ENCODE measurements at regions not wholly inside any gene's neighbourhood (a gene's known extent, or its start where the extent isn't known, plus 50 kb on each side); places are given as distances from the start of the nearest gene placed in this dataset.
"Not testable (repeated sequence)": the region's sequence is repeated elsewhere in the genome, so short reads cannot be mapped to it uniquely, and the experiment has no call there.

GRCh38 chr15:29648415-29648814 lies 173.9 kb downstream of the TJP1 start:
- H3K4me3 ChIP-seq (ENCODE audit: low read depth, low read length); DNase-seq (ENCODE audit: low read depth, low spot score); POLR2A ChIA-PET; CTCF ChIA-PET: not testable (repeated sequence)

DNA sequence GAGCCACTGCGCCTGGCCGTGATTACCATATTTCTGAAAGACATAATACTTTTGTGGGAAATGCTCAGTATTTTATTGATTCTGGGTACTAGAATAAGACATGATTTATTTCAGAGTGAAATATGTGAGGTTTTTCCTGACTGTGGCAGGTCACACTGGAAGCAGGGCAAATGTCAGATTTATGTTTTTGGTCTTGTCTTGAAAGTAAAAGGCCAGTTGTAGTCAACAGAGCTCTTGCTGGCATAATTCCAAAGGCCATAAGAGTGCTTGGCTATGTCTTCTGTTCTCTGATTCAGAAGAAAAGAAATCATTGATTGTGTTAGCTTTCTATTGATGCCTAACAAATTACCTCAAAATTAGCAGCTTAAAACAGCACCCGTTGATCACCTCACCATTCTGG lies 176.4 kb downstream of the TJP1 start:
- DNase-seq (ENCODE audit: low read depth, low spot score), result no peak
- no peak overlapping the region for H3K4me3 ChIP-seq (ENCODE audit: low read depth, low read length)
- TF ChIP-seq, protein P1, sequence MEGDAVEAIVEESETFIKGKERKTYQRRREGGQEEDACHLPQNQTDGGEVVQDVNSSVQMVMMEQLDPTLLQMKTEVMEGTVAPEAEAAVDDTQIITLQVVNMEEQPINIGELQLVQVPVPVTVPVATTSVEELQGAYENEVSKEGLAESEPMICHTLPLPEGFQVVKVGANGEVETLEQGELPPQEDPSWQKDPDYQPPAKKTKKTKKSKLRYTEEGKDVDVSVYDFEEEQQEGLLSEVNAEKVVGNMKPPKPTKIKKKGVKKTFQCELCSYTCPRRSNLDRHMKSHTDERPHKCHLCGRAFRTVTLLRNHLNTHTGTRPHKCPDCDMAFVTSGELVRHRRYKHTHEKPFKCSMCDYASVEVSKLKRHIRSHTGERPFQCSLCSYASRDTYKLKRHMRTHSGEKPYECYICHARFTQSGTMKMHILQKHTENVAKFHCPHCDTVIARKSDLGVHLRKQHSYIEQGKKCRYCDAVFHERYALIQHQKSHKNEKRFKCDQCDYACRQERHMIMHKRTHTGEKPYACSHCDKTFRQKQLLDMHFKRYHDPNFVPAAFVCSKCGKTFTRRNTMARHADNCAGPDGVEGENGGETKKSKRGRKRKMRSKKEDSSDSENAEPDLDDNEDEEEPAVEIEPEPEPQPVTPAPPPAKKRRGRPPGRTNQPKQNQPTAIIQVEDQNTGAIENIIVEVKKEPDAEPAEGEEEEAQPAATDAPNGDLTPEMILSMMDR (IDR thresholded peaks at IDR 0.05; ENCODE audit: insufficient read depth, low read length, missing control alignments), result no peak
- POLR2A ChIA-PET, result no interaction called here
- CTCF ChIA-PET, result no interaction called here

GRCh38 chr15:29644361-29644760 lies 177.9 kb downstream of the TJP1 start:
- H3K4me3 ChIP-seq (ENCODE audit: low read depth, low read length); DNase-seq (ENCODE audit: low read depth, low spot score); POLR2A ChIA-PET; CTCF ChIA-PET: not testable (repeated sequence)

DNA sequence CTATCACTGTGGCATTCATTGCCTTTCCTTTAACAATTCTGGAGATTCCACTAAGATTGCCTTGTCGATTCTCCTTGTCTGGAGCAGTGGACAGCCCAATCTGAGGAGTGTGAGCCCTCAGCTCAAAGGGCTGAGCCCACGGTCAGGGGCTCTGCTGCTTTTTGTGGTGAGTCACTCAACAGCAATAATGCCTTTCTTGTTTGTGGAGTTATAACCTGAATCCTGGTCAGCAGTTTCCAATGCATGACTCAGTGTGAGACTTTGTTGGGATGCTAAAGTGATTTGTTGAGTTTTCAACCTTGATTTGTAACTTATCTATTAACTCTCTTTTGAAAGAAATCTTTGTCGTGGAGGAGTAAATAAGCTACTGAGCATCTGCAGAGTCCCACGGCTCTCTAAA lies 183.5 kb downstream of the TJP1 start:
- no peak for DNase-seq (ENCODE audit: low read depth, low spot score)
- H3K4me3 ChIP-seq (ENCODE audit: low read depth, low read length), result no peak overlapping the region
- POLR2A ChIA-PET, result no interaction called here

GRCh38 chr15:29638011-29638410 lies 184.3 kb downstream of the TJP1 start:
- ChIA-PET CTCF (interaction anchor here (0.9 kb wide), 1 partner anchor 498 kb away, joined by 3 read pairs; no protein-coding TSS in a partner anchor), POLR2A (no interaction called here)
- TF ChIP-seq, protein P1 (IDR thresholded peaks at IDR 0.05; ENCODE audit: insufficient read depth, low read length, missing control alignments), result no peak
- no peak overlapping the region for H3K4me3 ChIP-seq (ENCODE audit: low read depth, low read length)
- DNase-seq (ENCODE audit: low read depth, low spot score), result no peak

More for the DNA sequence above, 183.5 kb downstream of the TJP1 start:
- CTCF ChIA-PET, result no interaction called here
- TF ChIP-seq, protein P1 (IDR thresholded peaks at IDR 0.05; ENCODE audit: insufficient read depth, low read length, missing control alignments), result no peak

- CTCF ChIA-PET, result interaction anchor here (0.9 kb wide), 1 partner anchor 498 kb away, joined by 3 read pairs; no protein-coding TSS in a partner anchor
- TF ChIP-seq, protein P1 (IDR thresholded peaks at IDR 0.05; ENCODE audit: insufficient read depth, low read length, missing control alignments), result no peak
These were observed 184.7 kb downstream of the TJP1 start for GRCh38 chr15:29637555-29637954.

GRCh38 chr15:29636921-29637320 lies 185.3 kb downstream of the TJP1 start:
- no peak overlapping the region for H3K4me3 ChIP-seq (ENCODE audit: low read depth, low read length)
- DNase-seq (ENCODE audit: low read depth, low spot score), result no peak
- ChIA-PET CTCF (no interaction called here), POLR2A (no interaction called here)
- TF ChIP-seq, protein P1 (IDR thresholded peaks at IDR 0.05; ENCODE audit: insufficient read depth, low read length, missing control alignments), result no peak

More at GRCh38 chr15:29637555-29637954, 184.7 kb downstream of the TJP1 start:
- POLR2A ChIA-PET, result no interaction called here
- H3K4me3 ChIP-seq (ENCODE audit: low read depth, low read length), result no peak overlapping the region
- no peak for DNase-seq (ENCODE audit: low read depth, low spot score)
